HL-60/S4 treated with retinoic acid at 250 ng/mL for 4 days and 3 days (cell line): ENCODE measurements at regions not wholly inside any gene's neighbourhood (a gene's known extent, or its start where the extent isn't known, plus 50 kb on each side); places are given as distances from the start of the nearest gene placed in this dataset.
"Not testable (repeated sequence)": the region's sequence is repeated elsewhere in the genome, so short reads cannot be mapped to it uniquely, and the experiment has no call there.

Experiments
- in situ Hi-C: fragments of 300-500 bp; cut with MboI; formaldehyde crosslinking; loops from 2 replicates; pipeline ENCODE4 v1.7.0; 2022; ENCODE audit warnings: low sequenced_read_pairs

DNA sequence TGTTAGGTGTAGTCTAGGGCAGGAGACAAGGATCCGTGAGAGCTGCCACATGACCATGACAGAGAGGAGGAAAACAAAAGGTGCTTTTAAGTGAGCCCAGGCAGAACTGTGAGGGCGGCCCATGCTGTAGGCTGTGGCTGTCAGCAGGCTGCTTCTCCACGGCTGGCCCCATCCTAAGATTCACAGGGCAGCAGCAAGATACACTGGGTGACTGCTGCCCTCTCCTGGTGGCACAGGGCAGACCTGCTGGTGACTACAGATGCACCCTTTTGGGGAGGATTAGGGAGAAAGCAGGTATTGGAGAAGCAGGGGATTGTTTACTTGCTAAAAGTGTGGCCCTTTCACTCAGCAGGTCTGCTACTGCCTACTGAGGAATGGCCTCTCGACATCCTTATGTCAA is 112.2 kb upstream of the CCZ1B start:
- in situ Hi-C loops: not testable (repeated sequence)

DNA sequence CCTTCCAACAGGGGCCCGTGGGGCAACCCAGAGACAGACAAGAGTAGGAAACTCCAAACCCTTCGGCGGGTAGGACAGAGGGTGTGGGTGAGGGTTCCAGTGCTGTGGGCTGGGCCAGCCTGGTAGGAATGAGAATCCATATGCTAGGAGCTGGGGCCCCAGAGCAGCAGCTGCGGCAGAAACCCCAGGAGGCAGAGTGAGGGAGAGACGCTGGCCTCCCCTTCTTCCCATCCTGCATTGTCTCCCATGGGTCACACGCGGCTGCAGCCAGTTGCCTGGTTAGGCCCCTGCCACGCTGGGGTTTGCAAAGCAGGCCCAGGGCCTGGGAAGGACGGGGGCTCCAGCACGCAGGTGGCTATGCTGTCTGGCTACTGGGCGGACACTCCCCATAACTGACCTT is 113.1 kb upstream of the CCZ1B start:
- in situ Hi-C loops: not testable (repeated sequence)

DNA sequence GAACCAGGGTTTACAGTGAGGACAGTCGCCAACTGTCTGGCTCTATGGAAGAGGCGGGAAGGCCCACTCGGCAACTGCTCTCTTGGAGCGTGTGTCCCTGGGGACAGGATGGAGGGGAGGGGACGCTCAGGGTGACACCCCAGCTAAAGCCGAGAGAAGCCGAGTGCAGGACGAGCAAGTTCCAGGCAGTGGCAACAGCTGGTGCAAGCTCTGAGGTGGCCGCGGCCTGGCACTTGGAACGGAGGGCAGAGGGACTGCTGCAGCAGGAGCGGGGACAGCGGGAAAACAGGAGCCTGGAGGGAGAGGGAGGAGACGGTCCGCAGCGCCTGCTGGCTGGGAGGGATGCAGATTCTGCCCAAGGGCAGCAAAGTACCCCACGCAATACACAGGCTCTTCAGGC is 113.8 kb upstream of the CCZ1B start:
- in situ Hi-C loops: not testable (repeated sequence)

DNA sequence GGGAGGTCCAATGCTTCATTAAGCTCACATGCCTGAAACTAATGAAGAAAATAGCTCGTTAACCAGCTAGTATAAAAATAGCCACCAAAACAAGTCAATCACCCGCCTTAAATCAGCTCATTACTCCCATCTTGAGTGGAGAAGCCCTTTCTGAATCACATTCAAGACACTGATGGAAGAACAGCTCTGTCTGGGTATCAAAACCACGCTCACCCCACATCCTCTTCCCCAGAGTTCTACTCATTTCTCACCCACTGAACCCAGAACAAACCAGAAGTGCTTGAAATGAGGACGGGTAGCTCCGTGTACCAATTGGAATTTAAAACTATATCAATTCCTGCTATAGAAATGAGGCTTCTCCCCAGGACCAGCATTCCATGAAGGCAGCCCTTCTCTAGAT is 120.8 kb upstream of the CCZ1B start:
- in situ Hi-C loops: not testable (repeated sequence)

- in situ Hi-C loops: loop anchor here (25.0 kb wide), 2 partner anchors 587 to 1262 kb away; partner anchors contain the start of gene COL28A1
Measured at GRCh38 chr7:6950231-6950630, 124.2 kb upstream of the CCZ1B start.

DNA sequence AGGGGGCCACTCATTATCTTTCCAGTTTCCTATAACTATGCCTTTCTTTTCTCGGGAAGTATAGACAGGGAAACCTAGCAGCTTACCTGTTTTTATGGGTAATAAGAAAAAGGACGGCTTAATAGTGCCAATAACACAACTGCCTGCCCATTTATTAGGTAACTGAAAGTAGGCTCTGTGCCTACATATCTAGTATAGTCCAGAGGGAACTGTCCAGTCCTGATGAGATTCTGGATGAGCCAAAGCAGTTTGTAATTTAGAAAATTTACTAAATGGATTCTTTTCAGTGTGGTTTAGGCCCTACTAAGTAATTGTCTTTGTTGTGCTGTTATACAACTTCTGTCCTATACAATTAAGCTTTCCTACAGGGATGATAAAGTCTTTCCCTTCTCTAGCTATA is 125.5 kb upstream of the CCZ1B start:
- in situ Hi-C loops: loop anchor here (25.0 kb wide), 2 partner anchors 586 to 1261 kb away; partner anchors contain the start of gene COL28A1

DNA sequence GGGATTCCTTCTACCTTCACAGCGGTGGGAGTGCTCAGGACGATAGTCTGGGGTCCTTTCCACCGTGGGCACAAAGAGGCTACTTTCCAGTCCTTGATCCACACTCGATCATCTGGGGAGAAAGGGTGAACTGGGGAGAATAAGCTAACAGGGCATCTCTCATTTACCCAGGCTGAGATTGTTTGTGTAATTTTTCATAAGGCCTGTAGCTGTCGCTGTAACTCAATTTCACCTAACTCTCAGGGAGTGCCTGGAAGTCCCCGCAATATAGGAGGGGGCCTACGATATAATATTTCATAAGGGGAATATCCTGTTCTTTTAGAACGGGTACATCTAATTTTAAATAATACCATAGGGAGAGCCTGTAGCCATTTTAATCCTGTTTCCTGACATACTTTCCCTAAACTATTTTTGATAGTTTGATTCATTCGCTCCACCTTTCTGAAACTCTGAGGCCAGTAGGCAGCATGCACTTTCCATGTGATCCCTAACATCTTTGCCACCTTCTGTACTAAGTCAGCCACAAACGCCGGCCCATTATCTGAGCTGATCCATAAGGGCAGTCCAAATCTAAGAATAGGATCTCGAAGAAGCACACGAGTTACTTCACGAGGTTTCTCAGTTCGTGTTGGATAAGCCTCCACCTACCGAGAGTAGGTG is 127.2 kb upstream of the CCZ1B start:
- in situ Hi-C loops: loop anchor here (25.0 kb wide), 2 partner anchors 584 to 1259 kb away; partner anchors contain the start of gene COL28A1

GRCh38 chr7:6953798-6954181 is 127.7 kb upstream of the CCZ1B start:
- in situ Hi-C loops: loop anchor here (25.0 kb wide), 2 partner anchors 584 to 1259 kb away; partner anchors contain the start of gene COL28A1

- in situ Hi-C loops: loop anchor here (25.0 kb wide), 2 partner anchors 582 to 1257 kb away; partner anchors contain the start of gene COL28A1
Measured at GRCh38 chr7:6955385-6955784, 129.3 kb upstream of the CCZ1B start.

DNA sequence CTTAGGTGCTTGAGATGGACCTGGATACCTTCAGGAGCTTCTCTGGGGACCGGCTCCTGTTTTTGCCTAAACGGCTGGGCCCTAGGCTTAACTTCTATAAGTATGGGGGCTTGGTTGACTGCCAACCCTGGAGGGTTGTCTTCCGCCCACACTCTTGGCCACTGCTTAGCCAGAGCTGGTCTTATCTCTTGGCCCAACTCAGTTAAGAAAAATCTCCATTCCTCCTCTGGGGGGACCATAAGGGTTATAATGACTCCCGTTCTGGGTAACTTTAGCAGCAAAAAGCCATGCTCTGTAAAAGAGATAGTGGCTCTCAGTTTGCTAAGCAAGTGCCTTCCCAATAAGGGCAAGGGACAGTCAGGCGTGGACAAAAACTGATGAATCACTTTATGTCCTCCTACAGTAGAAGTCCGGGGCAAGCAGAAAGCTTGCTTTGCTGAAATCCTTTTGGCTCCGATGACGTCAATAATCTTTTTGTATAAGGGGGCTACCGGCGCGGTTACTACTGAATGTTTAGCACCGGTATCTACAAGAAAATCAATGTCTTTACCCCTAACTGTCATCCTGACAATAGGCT is 130.0 kb upstream of the CCZ1B start:
- in situ Hi-C loops: loop anchor here (25.0 kb wide), 2 partner anchors 581 to 1256 kb away; partner anchors contain the start of gene COL28A1

GRCh38 chr7:6958371-6958770 is 132.3 kb upstream of the CCZ1B start:
- in situ Hi-C loops: loop anchor here (25.0 kb wide), 2 partner anchors 579 to 1254 kb away; partner anchors contain the start of gene COL28A1

DNA sequence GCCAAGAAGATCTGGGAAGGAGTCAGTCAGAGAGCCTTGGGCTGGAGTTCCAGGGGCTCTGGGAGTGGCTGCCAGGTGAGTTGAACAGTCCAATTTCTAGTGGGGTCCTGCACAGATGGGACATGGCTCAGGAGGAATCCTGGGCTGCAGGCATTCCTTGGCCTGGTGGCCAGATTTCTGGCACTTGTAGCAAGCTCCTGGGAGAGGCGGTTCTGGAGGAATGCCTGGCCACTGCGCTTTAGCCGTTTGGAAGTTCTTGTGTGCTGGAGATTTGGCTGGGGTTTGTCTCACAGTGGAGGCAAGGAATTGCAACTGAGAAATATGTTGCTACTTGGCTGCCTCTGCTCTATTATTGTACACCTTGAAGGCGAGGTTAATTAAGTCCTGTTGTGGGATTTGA is 133.9 kb upstream of the CCZ1B start:
- in situ Hi-C loops: loop anchor here (25.0 kb wide), 2 partner anchors 577 to 1252 kb away; partner anchors contain the start of gene COL28A1

DNA sequence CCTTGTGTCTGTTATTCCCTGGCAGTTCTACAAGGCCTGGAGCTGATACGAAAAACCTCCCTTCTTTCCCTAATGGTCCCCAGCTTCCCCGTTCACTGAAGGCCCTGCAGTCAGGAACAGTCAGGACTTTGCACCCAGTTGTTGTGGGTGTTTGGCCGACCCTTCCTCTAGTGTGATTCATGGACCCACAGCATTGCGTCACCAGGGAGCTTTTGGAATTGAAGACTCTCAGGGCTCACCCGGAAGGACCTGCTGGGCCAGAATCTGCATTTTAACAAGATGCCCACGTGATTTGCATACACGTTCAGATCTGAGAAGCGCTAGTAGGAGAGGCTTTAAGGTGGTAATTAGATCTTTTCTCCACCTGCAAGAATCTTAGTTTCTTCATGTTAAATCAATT is 136.8 kb upstream of the CCZ1B start:
- in situ Hi-C loops: loop anchor here (25.0 kb wide), 2 partner anchors 574 to 1249 kb away; partner anchors contain the start of gene COL28A1

DNA sequence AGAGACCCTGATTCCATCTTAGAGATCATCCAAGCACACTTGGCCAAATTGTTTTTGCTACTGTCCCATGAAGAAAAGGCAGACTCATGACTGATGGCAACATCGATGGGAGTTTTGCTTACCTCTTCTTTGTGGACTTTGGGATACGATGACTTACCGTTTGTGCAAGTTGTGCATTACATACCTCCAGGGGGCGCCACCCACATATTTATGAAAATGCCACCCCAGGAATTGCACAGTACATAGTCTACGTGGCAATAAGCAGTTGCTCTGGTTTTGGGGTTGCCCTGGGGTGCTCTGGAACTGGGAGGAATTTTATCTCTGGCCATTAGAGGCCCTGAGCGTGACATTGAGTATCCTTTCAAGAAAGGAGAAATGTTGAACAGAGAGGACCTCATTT is 139.0 kb upstream of the CCZ1B start:
- in situ Hi-C loops: loop anchor here (25.0 kb wide), 2 partner anchors 572 to 1247 kb away; partner anchors contain the start of gene COL28A1

- in situ Hi-C loops: loop anchor here (25.0 kb wide), 2 partner anchors 567 to 1242 kb away; partner anchors contain the start of gene COL28A1
Measured at GRCh38 chr7:6970180-6970579, 144.1 kb upstream of the CCZ1B start.

GRCh38 chr7:6974876-6975275 is 148.8 kb upstream of the CCZ1B start:
- in situ Hi-C loops: loop anchor here (25.0 kb wide), 2 partner anchors 562 to 1237 kb away; partner anchors contain the start of gene COL28A1

DNA sequence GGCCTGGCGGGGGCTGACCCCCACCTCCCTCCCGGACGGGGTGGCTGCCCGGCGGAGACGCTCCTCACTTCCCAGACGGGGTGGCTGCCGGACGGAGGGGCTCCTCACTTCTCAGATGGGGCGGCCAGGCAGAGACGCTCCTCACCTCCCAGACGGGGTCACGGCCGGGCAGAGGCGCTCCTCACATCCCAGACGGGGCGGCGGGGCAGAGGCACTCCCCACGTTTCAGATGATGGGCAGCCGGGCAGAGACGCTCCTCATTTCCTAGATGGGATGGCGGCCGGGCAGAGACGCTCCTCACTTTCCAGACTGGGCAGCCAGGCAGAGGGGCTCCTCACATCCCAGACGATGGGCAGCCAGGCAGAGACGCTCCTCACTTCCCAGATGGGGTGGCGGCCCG is 149.3 kb upstream of the CCZ1B start:
- in situ Hi-C loops: not testable (repeated sequence)

DNA sequence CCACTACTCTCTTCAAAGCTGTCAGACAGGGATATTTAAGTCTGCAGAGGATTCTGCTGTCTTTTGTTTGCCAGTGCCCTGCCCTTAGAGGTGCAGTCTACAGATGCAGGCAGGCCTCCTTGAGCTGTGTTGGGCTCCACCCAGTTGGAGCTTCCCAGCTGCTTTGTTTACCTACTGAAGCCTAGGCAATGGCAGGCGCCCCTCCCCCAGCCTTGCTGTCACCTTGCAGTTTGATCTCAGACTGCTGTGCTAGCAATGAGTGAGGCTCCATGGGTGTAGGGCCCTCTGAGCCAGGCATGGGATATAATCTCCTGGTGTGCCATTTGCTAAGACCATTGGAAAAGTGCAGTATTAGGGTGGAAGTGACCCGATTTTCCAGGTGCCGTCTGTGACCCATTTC is 151.3 kb upstream of the CCZ1B start:
- in situ Hi-C loops: not testable (repeated sequence)

- in situ Hi-C loops: not testable (repeated sequence)
Measured at GRCh38 chr7:6978326-6978725, 152.3 kb upstream of the CCZ1B start.

DNA sequence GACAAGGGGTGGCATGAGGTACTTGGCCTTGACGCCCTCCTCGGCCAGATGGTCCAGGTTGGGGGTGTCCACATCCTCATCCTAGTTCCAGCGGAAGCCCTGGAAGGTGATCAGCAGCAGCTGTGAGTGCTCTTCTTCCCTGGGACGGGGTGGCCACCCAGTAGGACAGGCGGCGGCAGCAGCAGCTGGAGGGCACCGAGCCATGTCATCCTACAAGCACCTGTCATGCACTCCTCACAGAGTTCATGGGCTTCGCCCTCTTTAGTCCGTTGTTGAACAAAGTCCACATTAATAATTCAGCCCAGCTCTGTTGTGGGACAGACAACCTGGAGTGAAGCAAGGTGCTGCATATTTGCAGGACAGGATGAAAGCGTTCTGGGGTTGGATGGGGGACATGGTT is 153.4 kb upstream of the CCZ1B start:
- in situ Hi-C loops: not testable (repeated sequence)

- in situ Hi-C loops: not testable (repeated sequence)
Measured at GRCh38 chr7:6982375-6982774, 156.3 kb upstream of the CCZ1B start.

- in situ Hi-C loops: not testable (repeated sequence)
Measured at GRCh38 chr7:6986892-6987291, 160.8 kb upstream of the CCZ1B start.
